Activated T-cell treated with anti-CD3 and anti-CD28 coated beads, Interleukin-2, amount 50 U/mL, for 48 hours (primary cell): ENCODE measurements at regions not wholly inside any gene's neighbourhood (a gene's known extent, or its start where the extent isn't known, plus 50 kb on each side); places are given as distances from the start of the nearest gene placed in this dataset.
A peak's percentile ranks its signal among the peaks of the same experiment; 100 is the strongest.
"Not testable (repeated sequence)": the region's sequence is repeated elsewhere in the genome, so short reads cannot be mapped to it uniquely, and the experiment has no call there.

Experiments used
- DNase-seq, 2 experiments: peaks; one replicate each; pipeline ENCODE4 v3.0.0-alpha.2; 2020

DNA sequence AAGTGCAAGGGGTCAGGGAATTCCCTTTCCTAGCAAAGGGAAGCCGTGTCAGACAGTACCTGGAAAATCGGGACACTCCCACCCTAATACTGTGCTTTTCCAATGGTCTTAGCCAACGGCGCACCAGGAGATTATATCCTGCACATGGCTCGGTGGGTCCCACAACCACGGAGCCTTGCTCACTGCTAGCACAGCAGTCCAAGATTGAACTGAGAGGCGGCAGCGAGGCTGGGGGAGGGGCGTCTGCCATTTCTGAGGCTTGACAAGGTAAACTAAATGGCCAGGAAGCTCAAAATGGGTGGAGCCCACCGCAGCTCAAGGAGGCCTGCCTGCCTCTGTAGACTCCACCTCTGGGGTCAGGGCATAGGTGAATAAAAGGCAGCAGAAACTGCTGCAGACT lies 76.5 kb upstream of the LINC00632 start:
- not testable (repeated sequence) for DNase-seq

DNA sequence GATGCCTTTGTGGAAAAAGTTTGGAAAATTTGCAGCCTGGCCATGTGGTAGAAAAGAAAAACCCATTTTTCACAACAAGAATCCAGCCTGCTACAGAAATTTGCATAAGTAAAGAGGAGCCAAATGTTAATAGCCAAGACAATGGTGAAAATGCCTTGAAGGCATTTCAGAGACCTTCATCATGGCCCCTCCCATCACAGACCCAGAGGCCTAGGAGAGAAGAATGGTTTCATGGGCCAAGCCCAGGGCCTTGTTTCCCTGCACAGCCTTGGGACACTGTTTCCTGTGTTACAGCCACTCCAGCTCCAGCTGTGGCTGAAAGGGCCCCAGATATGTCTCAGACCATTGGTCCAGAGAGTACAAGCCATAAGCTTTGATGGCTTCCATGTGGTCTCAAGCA lies 101.4 kb upstream of the LINC00632 start:
- DNase-seq: no peak

DNA sequence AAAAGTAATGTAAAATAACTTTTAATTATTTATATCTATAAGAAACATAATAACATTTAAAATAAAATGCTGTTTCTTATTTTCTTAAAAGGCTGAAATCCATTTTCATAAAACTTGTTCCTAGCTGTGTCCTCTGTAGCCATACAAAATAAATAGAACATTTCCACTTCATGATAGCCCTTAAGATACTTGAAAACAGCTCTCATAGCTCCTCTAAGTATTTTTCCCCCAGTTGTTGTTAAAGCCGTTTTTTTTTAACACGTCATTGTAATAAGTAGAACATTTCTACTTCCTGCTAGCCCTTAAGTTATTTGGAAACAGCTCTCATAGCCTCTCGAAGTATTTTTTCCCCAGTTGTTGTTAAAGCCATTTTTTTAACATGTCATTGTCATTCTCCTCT lies 97.3 kb upstream of the SOX3 start:
- no peak for DNase-seq

DNA sequence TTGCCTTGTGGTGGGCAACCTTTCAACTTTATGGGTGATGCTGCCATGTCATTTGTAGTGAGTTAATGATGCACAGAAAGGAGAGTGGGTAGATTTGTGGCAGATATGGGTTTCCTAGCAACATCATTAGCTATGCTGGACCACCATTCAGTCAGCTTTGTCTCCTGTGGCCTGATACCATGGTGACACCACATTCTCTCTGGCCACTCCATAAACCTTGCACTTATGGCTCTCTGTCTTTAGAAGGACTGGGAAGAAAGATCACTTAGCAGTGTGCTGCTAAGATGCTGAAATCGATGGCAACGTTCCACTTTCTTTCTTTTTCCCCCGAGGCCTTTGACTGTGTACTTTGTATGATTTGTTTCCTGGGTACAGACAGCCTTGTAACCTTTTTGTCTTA lies 95.0 kb upstream of the SOX3 start:
- no peak for DNase-seq

DNA sequence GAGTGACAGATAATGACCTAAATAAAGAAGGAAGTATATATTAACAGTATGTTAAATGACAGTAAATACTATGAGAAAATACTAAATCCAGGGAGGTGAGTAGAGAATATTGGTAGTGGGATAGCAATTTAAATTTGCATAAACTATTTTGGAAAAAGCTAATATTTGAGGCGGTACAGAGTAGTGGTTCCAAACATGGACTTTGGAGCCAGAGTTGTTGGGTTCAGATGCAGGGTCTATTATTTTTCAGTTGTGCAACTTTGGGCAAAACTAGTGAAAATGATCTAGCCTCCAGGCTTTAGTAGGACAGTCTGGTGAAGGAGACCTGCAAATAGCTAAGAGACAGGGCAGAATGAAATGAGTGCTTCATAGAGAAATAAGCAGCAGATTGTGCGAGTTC lies 84.8 kb upstream of the SOX3 start:
- DNase-seq: no peak

DNA sequence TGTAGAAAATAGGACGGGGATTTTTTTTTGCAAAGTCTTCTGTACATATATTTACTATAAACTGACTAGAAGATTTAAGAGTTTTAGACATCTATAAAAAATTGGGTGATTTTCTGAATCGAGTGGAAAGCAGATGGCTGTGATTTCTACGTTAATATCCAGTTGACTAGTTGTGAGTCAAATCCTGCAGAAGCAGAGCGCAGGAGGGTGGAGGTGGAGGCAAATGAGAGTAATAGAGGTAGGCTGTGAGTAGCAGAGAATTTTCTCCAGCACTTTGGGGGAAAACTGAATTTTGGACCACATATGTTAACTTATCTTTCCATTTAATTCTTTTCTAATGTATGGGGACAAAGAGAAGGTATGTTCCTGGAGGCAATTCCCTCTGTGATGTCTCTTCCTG lies 82.1 kb upstream of the SOX3 start:
- no peak for DNase-seq

DNA sequence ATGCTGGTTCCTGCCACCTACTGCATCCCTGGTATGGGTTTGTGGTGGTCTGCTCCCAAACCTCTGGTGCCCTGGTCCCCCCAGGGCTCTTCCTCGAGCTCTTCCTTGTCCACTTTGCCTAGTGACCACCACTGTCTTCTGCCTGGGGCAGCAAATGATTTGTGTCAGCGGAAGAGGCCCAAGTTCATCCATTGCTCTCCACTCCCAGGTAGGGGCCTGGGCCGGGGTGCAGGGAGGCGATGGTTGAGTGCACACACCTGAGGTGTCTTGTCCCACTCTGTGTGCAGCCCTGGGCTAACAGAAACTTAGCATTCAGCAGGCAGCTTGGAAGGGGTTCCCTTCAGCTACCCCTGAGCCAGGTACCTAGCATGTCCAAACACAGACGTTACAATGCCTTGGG lies 75.6 kb upstream of the SOX3 start:
- DNase-seq: no peak

DNA sequence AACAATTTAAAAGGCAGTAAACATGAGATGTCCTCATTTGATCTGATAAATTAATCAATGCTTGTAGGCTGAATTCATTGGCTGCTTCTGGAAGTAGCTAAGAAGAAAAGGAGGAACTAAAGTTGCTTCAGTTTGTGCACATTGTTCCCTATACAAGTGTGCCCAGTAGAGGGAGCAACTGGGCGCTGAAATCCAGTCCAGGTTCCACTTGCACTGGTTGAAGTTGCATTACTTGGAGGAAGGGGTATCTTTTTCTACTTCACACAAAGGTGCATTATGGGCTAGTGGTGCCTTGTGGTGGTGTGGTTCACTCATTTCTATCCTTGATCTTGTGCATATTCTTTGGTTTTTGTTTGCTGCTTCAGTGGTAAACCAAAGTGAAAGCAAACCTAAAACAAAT lies 67.9 kb upstream of the SOX3 start:
- DNase-seq: peak; percentile 32 to 34

DNA sequence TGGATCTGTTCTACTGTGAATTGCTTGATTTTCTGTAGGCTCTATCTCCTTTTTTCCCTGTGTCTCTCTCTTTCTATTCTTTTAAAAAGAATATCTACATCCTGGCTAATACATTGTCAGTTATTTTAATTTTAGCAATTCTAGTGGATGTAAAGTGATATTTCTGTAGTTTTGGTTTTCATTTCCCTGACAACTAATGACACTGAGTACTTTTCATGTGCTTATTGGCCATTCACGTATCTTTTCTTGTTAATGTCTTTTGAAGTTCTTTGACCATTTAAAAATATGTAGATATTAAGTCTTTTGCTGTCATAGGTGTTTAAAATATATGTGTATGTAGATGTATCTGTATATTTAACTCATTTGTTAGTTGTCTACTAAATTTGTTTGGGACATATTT lies 59.0 kb upstream of the SOX3 start:
- DNase-seq: no peak
